Right lobe of liver (tissue), 4 donors: ENCODE measurements at regions not wholly inside any gene's neighbourhood (a gene's known extent, or its start where the extent isn't known, plus 50 kb on each side); places are given as distances from the start of the nearest gene placed in this dataset.

ENCODE experiments used
- CTCF ChIP-seq, 4 donors: fragments of 200-600 bp in 3 of 4; fragments of 450-650 bp in 1 of 4; IDR thresholded peaks; one replicate each; pipeline versions ENCODE4 v1.5.1 to v1.8.0; 2016 to 2022; ENCODE audit warnings: antibody characterized with exemption in 4 of 4, mild to moderate bottlenecking in 2 of 4
- POLR2A ChIP-seq: fragments of 450-650 bp; IDR thresholded peaks from one replicate; pipeline ENCODE4 v1.6.1; 2017; ENCODE audit warnings: antibody characterized with exemption, mild to moderate bottlenecking
- donor health status: DM: no; HTN: no; CAD: no.
- donor health status: DM: no; HTN: no; CAD: no.
- donor health status: DM: no; HTN: yes; CAD: no.

DNA sequence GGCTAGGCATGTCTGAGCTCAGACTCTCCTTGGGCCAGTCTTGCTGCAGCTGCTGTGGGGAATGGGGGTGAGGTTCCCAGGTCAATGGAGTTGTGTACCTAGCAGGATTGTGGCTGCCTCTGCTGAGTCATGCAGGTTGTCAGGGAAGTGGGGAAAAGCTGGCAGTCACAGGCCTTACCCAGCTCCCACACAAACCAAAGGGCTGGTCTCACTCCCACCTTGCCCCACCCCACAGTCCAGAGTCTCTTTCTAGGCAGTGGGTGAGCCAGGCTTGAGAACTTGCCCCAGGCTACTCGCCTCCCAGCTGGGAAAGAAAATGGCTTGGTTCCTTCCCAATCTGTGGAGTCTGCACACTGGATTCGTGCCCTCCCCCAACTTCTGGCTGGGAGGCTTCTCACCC lies 65.7 kb downstream of the SCP2D1 start:
- TF ChIP-seq CTCF (IDR thresholded peaks at IDR 0.05) (no peak), POLR2A (no peak)
